ENCODE measurements at regions not wholly inside any gene's neighbourhood (a gene's known extent, or its start where the extent isn't known, plus 50 kb on each side); places are given as distances from the start of the nearest gene placed in this dataset.

GRCh38 chrX:13938051-13938828 lies 91.5 kb downstream of the GEMIN8 start:
- TF ChIP-seq FOXP2 (optimal IDR thresholded peaks at IDR 0.05; ENCODE audit: control extremely low read depth, extremely low read length, insufficient read depth) (no peak), EZH2 (IDR thresholded peaks at IDR 0.05) (no peak), POLR2AphosphoS5 (IDR thresholded peaks at IDR 0.05; ENCODE audit: borderline replicate concordance, low read depth, low read length) (no peak)
- Histone ChIP-seq H3K9ac (ENCODE audit: insufficient read length) (peak overlapping the region; percentile 45), H3K36me3 (ENCODE audit: insufficient read depth, low read length) (no peaks in the 10 kb centered on the region), H3K4me3 (peak overlapping the region; percentile 78), H3K9me3 (ENCODE audit: low read depth, low read length) (no peaks in the 10 kb centered on the region), H3K27ac (no peak overlapping the region)
- no peak for DNase-seq (ENCODE audit: low read depth, low spot score)

- DNase-seq (ENCODE audit: low read depth, low spot score) = no peak
- peak overlapping the region; percentile 45 for H3K9ac ChIP-seq (ENCODE audit: insufficient read length)
These were observed 92.2 kb downstream of the GEMIN8 start for GRCh38 chrX:13937370-13938050.

GRCh38 chrX:13936521-13937225 lies 93.0 kb downstream of the GEMIN8 start:
- no peak for DNase-seq (ENCODE audit: low read depth, low spot score)
- no peaks in the 10 kb centered on the region for H3K36me3 ChIP-seq (ENCODE audit: insufficient read depth, low read length)
- H3K9me3 ChIP-seq (ENCODE audit: low read depth, low read length) = no peaks in the 10 kb centered on the region
- H3K4me3 ChIP-seq = peak overlapping the region; percentile 78
- H3K9ac ChIP-seq (ENCODE audit: insufficient read length) = no peak overlapping the region
- H3K27ac ChIP-seq = no peak overlapping the region
- TF ChIP-seq FOXP2 (optimal IDR thresholded peaks at IDR 0.05; ENCODE audit: control extremely low read depth, extremely low read length, insufficient read depth) (no peak), EZH2 (IDR thresholded peaks at IDR 0.05) (no peak), POLR2AphosphoS5 (IDR thresholded peaks at IDR 0.05; ENCODE audit: borderline replicate concordance, low read depth, low read length) (no peak)

More at GRCh38 chrX:13937370-13938050, 92.2 kb downstream of the GEMIN8 start:
- no peak for TF ChIP-seq FOXP2 (optimal IDR thresholded peaks at IDR 0.05; ENCODE audit: control extremely low read depth, extremely low read length, insufficient read depth)
- TF ChIP-seq POLR2AphosphoS5 (IDR thresholded peaks at IDR 0.05; ENCODE audit: borderline replicate concordance, low read depth, low read length) = no peak
- TF ChIP-seq EZH2 (IDR thresholded peaks at IDR 0.05) = no peak
- Histone ChIP-seq H3K36me3 (ENCODE audit: insufficient read depth, low read length) (no peaks in the 10 kb centered on the region), H3K9me3 (ENCODE audit: low read depth, low read length) (no peaks in the 10 kb centered on the region), H3K27ac (no peak overlapping the region), H3K4me3 (peak overlapping the region; percentile 78)

GRCh38 chrX:13934731-13935130 lies 95.0 kb downstream of the GEMIN8 start:
- Histone ChIP-seq H3K9me3 (ENCODE audit: low read depth, low read length) (no peaks in the 10 kb centered on the region), H3K27ac (no peak overlapping the region), H3K4me3 (no peak overlapping the region), H3K9ac (ENCODE audit: insufficient read length) (no peak overlapping the region), H3K36me3 (ENCODE audit: insufficient read depth, low read length) (no peaks in the 10 kb centered on the region)
- TF ChIP-seq FOXP2 (optimal IDR thresholded peaks at IDR 0.05; ENCODE audit: control extremely low read depth, extremely low read length, insufficient read depth) = no peak
- no peak for TF ChIP-seq POLR2AphosphoS5 (IDR thresholded peaks at IDR 0.05; ENCODE audit: borderline replicate concordance, low read depth, low read length)
- TF ChIP-seq EZH2 (IDR thresholded peaks at IDR 0.05) = no peak
- DNase-seq (ENCODE audit: low read depth, low spot score) = no peak

- H3K9ac ChIP-seq (ENCODE audit: insufficient read length) = no peak overlapping the region
- no peaks in the 10 kb centered on the region for H3K36me3 ChIP-seq (ENCODE audit: insufficient read depth, low read length)
- no peak overlapping the region for H3K27ac ChIP-seq
- TF ChIP-seq FOXP2 (optimal IDR thresholded peaks at IDR 0.05; ENCODE audit: control extremely low read depth, extremely low read length, insufficient read depth) (no peak), POLR2AphosphoS5 (IDR thresholded peaks at IDR 0.05; ENCODE audit: borderline replicate concordance, low read depth, low read length) (no peak), EZH2 (IDR thresholded peaks at IDR 0.05) (no peak)
- H3K4me3 ChIP-seq = no peak overlapping the region
- no peaks in the 10 kb centered on the region for H3K9me3 ChIP-seq (ENCODE audit: low read depth, low read length)
- DNase-seq (ENCODE audit: low read depth, low spot score) = no peak
These were observed 95.8 kb downstream of the GEMIN8 start for GRCh38 chrX:13933851-13934250.

GRCh38 chrX:13933352-13933751 lies 96.3 kb downstream of the GEMIN8 start:
- TF ChIP-seq FOXP2 (optimal IDR thresholded peaks at IDR 0.05; ENCODE audit: control extremely low read depth, extremely low read length, insufficient read depth) (no peak), EZH2 (IDR thresholded peaks at IDR 0.05) (no peak), POLR2AphosphoS5 (IDR thresholded peaks at IDR 0.05; ENCODE audit: borderline replicate concordance, low read depth, low read length) (no peak)
- DNase-seq (ENCODE audit: low read depth, low spot score) = no peak
- H3K36me3 ChIP-seq (ENCODE audit: insufficient read depth, low read length) = no peaks in the 10 kb centered on the region
- no peaks in the 10 kb centered on the region for H3K9me3 ChIP-seq (ENCODE audit: low read depth, low read length)
- no peak overlapping the region for H3K4me3 ChIP-seq
- no peak overlapping the region for H3K9ac ChIP-seq (ENCODE audit: insufficient read length)
- H3K27ac ChIP-seq = no peak overlapping the region

GRCh38 chrX:13932416-13932815 lies 97.3 kb downstream of the GEMIN8 start:
- H3K9ac ChIP-seq (ENCODE audit: insufficient read length) = no peak overlapping the region
- no peaks in the 10 kb centered on the region for H3K9me3 ChIP-seq (ENCODE audit: low read depth, low read length)
- TF ChIP-seq POLR2AphosphoS5 (IDR thresholded peaks at IDR 0.05; ENCODE audit: borderline replicate concordance, low read depth, low read length) (no peak), FOXP2 (optimal IDR thresholded peaks at IDR 0.05; ENCODE audit: control extremely low read depth, extremely low read length, insufficient read depth) (no peak), EZH2 (IDR thresholded peaks at IDR 0.05) (no peak)
- H3K4me3 ChIP-seq = no peak overlapping the region
- no peak for DNase-seq (ENCODE audit: low read depth, low spot score)
- no peaks in the 10 kb centered on the region for H3K36me3 ChIP-seq (ENCODE audit: insufficient read depth, low read length)
- H3K27ac ChIP-seq = no peak overlapping the region

- Histone ChIP-seq H3K9me3 (ENCODE audit: low read depth, low read length) (no peaks in the 10 kb centered on the region), H3K9ac (ENCODE audit: insufficient read length) (no peak overlapping the region), H3K36me3 (ENCODE audit: insufficient read depth, low read length) (no peaks in the 10 kb centered on the region), H3K27ac (no peak overlapping the region), H3K4me3 (no peak overlapping the region)
- DNase-seq (ENCODE audit: low read depth, low spot score) = no peak
- no peak for TF ChIP-seq FOXP2 (optimal IDR thresholded peaks at IDR 0.05; ENCODE audit: control extremely low read depth, extremely low read length, insufficient read depth)
- TF ChIP-seq POLR2AphosphoS5 (IDR thresholded peaks at IDR 0.05; ENCODE audit: borderline replicate concordance, low read depth, low read length) = no peak
- no peak for TF ChIP-seq EZH2 (IDR thresholded peaks at IDR 0.05)
These were observed 102.5 kb downstream of the GEMIN8 start for GRCh38 chrX:13927175-13927574.
